GM12878 (cell line): ENCODE measurements at regions not wholly inside any gene's neighbourhood (a gene's known extent, or its start where the extent isn't known, plus 50 kb on each side); places are given as distances from the start of the nearest gene placed in this dataset.

Experiments used
- ATAC-seq: fragments of 200-7000 bp; cut with Tn5 transposase; 3 replicates; pipeline ENCODE4 v1.9.1; 2020; ENCODE audit warnings: mild to moderate bottlenecking, moderate library complexity
- BruUV-seq: library from RNA; stranded (reverse); fragments of 400-500 nt; replicated peaks from 2 replicates; lab custom pipeline; 2021; lab: Mats Ljungman, UMichigan
- CTCF ChIA-PET: fragments of 300-600 bp; sonication (Branson Sonifier 250); formaldehyde crosslinking; extraction: SDS; loops from one replicate; lab custom pipeline; 2021; ENCODE audit warnings: inconsistent platforms; lab: Yijun Ruan, JAX
- POLR2A ChIA-PET: fragments of 350-600 bp; formaldehyde crosslinking; extraction: SDS; loops from one replicate; lab custom pipeline; 2021; ENCODE audit warnings: inconsistent platforms; lab: Charles Lee
- RAD21 ChIA-PET: fragments of 300-600 bp; sonication (Branson Sonifier 250); formaldehyde crosslinking; loops from one replicate; lab custom pipeline; 2023; ENCODE audit warnings: antibody characterized with exemption; ENCODE audit not compliant: unreplicated experiment; lab: Charles Lee
- SMC1A ChIA-PET: fragments of 300-600 bp; sonication (Branson Sonifier 250); formaldehyde crosslinking; loops from one replicate; lab custom pipeline; 2023; ENCODE audit not compliant: unreplicated experiment, uncharacterized antibody; lab: Charles Lee
- DNase-seq: peaks from one replicate; pipeline ENCODE4 v3.0.0-alpha.2; 2011; ENCODE audit warnings: low read depth, low spot score
- FAIRE-seq: peaks from 3 replicates; lab custom pipeline; 2011; peaks lifted over from hg19 to GRCh38; lab: Jason Lieb, UNC
- H2AFZ ChIP-seq: 2 replicates; pipeline ENCODE4 v1.6.0; 2011; ENCODE audit warnings: low read depth, low read length, control low read depth; ENCODE audit not compliant: control insufficient read depth
- H3K27ac ChIP-seq: 2 replicates; pipeline ENCODE4 v1.5.1; 2011; ENCODE audit warnings: control low read depth; ENCODE audit not compliant: control insufficient read depth, insufficient read depth
- H3K27me3 ChIP-seq, 2 experiments: replicated peaks in 1 of 2; 2 replicates each; pipeline versions ENCODE4 v1.6.0 to v1.6.1; 2011; ENCODE audit warnings: low read length in 1 of 2; ENCODE audit not compliant: control insufficient read depth in 2 of 2, insufficient read depth in 2 of 2
- H3K36me3 ChIP-seq, 2 experiments: 2 replicates each; pipeline ENCODE4 v1.5.1; 2011; ENCODE audit warnings: low read length in 1 of 2; ENCODE audit not compliant: control insufficient read depth in 2 of 2, insufficient read depth in 2 of 2
- H3K4me1 ChIP-seq: 2 replicates; pipeline ENCODE4 v1.6.1; 2011; ENCODE audit warnings: mild to moderate bottlenecking, low read length, moderate library complexity, mixed read lengths; ENCODE audit not compliant: control insufficient read depth, insufficient read depth
- H3K4me2 ChIP-seq: 2 replicates; pipeline ENCODE4 v1.6.0; 2011; ENCODE audit warnings: control low read depth; ENCODE audit not compliant: control insufficient read depth, insufficient read depth
- H3K4me3 ChIP-seq: fragments of 200-600 bp; sonication (generic); 2 replicates; pipeline ENCODE4 v1.5.1; 2016
- H3K79me2 ChIP-seq: 2 replicates; pipeline ENCODE4 v1.6.0; 2011; ENCODE audit warnings: low read length; ENCODE audit not compliant: control insufficient read depth, insufficient read depth
- H3K9ac ChIP-seq: 2 replicates; pipeline ENCODE4 v1.8.0; 2011; ENCODE audit warnings: low read length, control low read depth, mixed read lengths; ENCODE audit not compliant: control insufficient read depth, insufficient read depth
- H3K9me3 ChIP-seq: replicated peaks from 3 replicates; pipeline ENCODE4 v1.5.1; 2011; ENCODE audit warnings: mild to moderate bottlenecking, low read length; ENCODE audit not compliant: control insufficient read depth, insufficient read depth
- H4K20me1 ChIP-seq: 2 replicates; pipeline ENCODE4 v1.6.0; 2011; ENCODE audit not compliant: control insufficient read depth, insufficient read depth
- ASH2L ChIP-seq: fragments of 300-600, 200-600 bp; sonication (generic); IDR thresholded peaks from 2 replicates; pipeline ENCODE4 v1.6.1; 2017; ENCODE audit warnings: low read depth, mild to moderate bottlenecking, borderline replicate concordance
- BRCA1 ChIP-seq: IDR thresholded peaks from 2 replicates; pipeline ENCODE4 v1.6.1; 2011; ENCODE audit warnings: low read depth, low read length, improper control_type of control experiment
- CBX3 ChIP-seq: fragments of 200-600 bp; sonication (generic); IDR thresholded peaks from 2 replicates; pipeline ENCODE4 v1.6.1; 2016; ENCODE audit warnings: low read depth, borderline replicate concordance
- EP300 ChIP-seq, 2 experiments: fragments of 150-350 bp in 1 of 2; IDR thresholded peaks; 2 replicates each; pipeline ENCODE4 v1.6.1; 2011 to 2012; ENCODE audit warnings: low read depth in 2 of 2, low read length in 2 of 2, borderline replicate concordance in 1 of 2, improper control_type of control experiment in 1 of 2, inconsistent platforms in 1 of 2; ENCODE audit not compliant: control insufficient read depth in 1 of 2
- FOXM1 ChIP-seq: IDR thresholded peaks from 2 replicates; pipeline ENCODE4 v1.6.1; 2012; ENCODE audit warnings: low read depth, mild to moderate bottlenecking, inconsistent platforms, low read length, moderate library complexity
- GATAD2B ChIP-seq: fragments of 450-650 bp; conservative IDR thresholded peaks from 2 replicates; pipeline ENCODE4 v1.6.1; 2017; ENCODE audit warnings: low read depth, mild to moderate bottlenecking, moderate library complexity
- IRF4 ChIP-seq: IDR thresholded peaks from 2 replicates; pipeline ENCODE4 v1.6.1; 2011; ENCODE audit warnings: low read depth, low read length
- LARP7 ChIP-seq: fragments of 450-650 bp; IDR thresholded peaks from 2 replicates; pipeline ENCODE4 v1.6.1; 2017; ENCODE audit warnings: mild to moderate bottlenecking
- MXI1 ChIP-seq: fragments of 150-350 bp; IDR thresholded peaks from 2 replicates; pipeline ENCODE4 v1.6.1; 2011; ENCODE audit warnings: low read depth, mild to moderate bottlenecking, inconsistent platforms, low read length, improper control_type of control experiment
- NBN ChIP-seq: fragments of 450-650 bp; IDR thresholded peaks from 2 replicates; pipeline ENCODE4 v1.6.1; 2016
- NR2C2 ChIP-seq: IDR thresholded peaks from 2 replicates; pipeline ENCODE4 v1.6.1; 2011; ENCODE audit warnings: borderline replicate concordance, low read depth; ENCODE audit not compliant: control insufficient read depth, insufficient read length
- NRF1 ChIP-seq: conservative IDR thresholded peaks from 2 replicates; pipeline ENCODE4 v1.6.1; 2011; ENCODE audit warnings: mild to moderate bottlenecking, low read depth, low read length, improper control_type of control experiment
- POLR2AphosphoS5 ChIP-seq: IDR thresholded peaks from 2 replicates; pipeline ENCODE4 v1.6.1; 2011; ENCODE audit warnings: mild to moderate bottlenecking, low read length, inconsistent platforms
- POU2F2 ChIP-seq: IDR thresholded peaks from 3 replicates; pipeline ENCODE4 v1.6.1; 2011; ENCODE audit warnings: low read depth, mild to moderate bottlenecking, low read length, borderline replicate concordance
- RAD51 ChIP-seq: fragments of 450-650 bp; IDR thresholded peaks from 2 replicates; pipeline ENCODE4 v1.6.1; 2016; ENCODE audit warnings: moderate library complexity, mild to moderate bottlenecking, inconsistent platforms
- STAT1 ChIP-seq: fragments of 450-650 bp; conservative IDR thresholded peaks from 2 replicates; pipeline ENCODE4 v1.6.1; 2014; ENCODE audit warnings: antibody characterized with exemption, mild to moderate bottlenecking
- TCF12 ChIP-seq: IDR thresholded peaks from 2 replicates; pipeline ENCODE4 v1.6.1; 2011; ENCODE audit warnings: low read depth, mild to moderate bottlenecking, low read length
- WRNIP1 ChIP-seq: IDR thresholded peaks from 2 replicates; pipeline ENCODE4 v1.6.1; 2011; ENCODE audit warnings: low read depth, low read length, improper control_type of control experiment, borderline replicate concordance
- WGBS: methylation state at CpG from one replicate; pipeline ENCODE4 v1.1.6; 2016; ENCODE audit warnings: low lambda C conversion rate; ENCODE audit not compliant: insufficient replicate concordance, insufficient coverage; ENCODE audit errors: missing lambda C conversion rate; 5-methylcytosine and 5-hydroxymethylcytosine counted together
- in situ Hi-C: fragments of 300-500 bp; cut with MboI; formaldehyde crosslinking; loops from 9 replicates; pipeline ENCODE4 v1.14.3; 2018; ENCODE audit warnings: mixed read lengths
- intact Hi-C: fragments of 100-400 bp; cut with micrococcal nuclease; formaldehyde crosslinking; loops from one replicate; pipeline ENCODE4 v1.14.2; 2022; ENCODE audit not compliant: unreplicated experiment
- TF ChIP-seq, protein P1 (sequence below): fragments of 450-650 bp; IDR thresholded peaks from 2 replicates; pipeline ENCODE4 v1.6.1; 2016; ENCODE audit warnings: mild to moderate bottlenecking

DNA sequence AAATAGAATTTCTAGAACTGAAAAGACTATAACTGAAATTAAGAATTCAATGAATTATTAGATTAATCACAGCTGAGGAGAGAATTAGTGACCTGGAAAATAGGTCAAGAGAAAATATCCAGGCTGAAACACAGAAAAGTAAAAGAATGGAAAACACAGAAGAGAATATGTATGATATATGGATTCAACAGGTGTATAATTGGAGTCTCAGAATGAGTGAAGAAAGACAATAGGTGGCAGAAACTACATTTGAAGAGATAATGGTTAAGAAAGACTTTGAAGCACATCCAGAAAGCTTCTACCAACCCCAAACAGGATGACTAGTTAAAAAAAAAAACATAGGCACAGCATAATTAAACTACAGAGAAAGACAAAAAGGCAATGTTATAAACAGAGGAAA lies 196.2 kb upstream of the ASCC3 start (continued):
- TF ChIP-seq GATAD2B (no peak), RAD51 (no peak), POLR2AphosphoS5 (no peak), STAT1 (no peak), BRCA1 (no peak), TCF12 (no peak), EP300 (IDR thresholded peaks at IDR 0.05; ENCODE audit: borderline replicate concordance in 1 of 2, control insufficient read depth in 1 of 2, low read depth in 2 of 2, low read length in 2 of 2) (no peak), FOXM1 (no peak), NBN (no peak)

DNA sequence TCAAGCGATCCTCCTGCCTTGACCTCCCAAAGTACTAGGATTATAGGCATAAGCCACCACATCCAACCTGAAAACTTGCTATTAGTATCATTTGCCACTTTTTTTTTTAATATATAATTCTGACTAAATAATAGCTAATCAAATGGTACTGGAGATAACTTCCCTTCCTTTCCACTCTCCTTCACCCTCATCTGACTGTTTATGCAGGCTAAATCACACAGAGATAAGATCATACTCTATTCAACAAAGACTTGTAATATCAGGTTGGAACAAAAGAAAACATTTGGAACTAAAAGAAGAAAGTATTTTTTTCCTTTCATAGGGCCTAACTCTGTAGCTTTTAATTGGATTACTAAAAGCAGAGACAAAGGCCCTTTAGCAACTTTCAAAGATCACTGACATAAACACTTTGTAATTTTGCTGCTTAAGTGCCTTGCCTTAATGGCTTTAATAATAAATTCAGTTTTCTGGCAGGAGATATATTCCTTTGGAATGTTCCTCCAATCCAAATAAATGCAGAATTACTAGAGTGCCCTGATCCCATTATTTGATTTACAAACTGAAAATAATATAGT lies 198.7 kb upstream of the ASCC3 start:
- intact Hi-C loops = no loop called here
- H3K4me2 ChIP-seq = no peak overlapping the region
- CTCF ChIA-PET = no interaction called here
- no peak for TF ChIP-seq POU2F2
- no peak for TF ChIP-seq ASH2L
- TF ChIP-seq LARP7 = no peak
- TF ChIP-seq IRF4 = no peak
- no peak for TF ChIP-seq WRNIP1
- no peak for TF ChIP-seq MXI1
- TF ChIP-seq TCF12 = no peak
- no peak for TF ChIP-seq NR2C2
- TF ChIP-seq CBX3 = no peak
- no peak for TF ChIP-seq NRF1
- TF ChIP-seq, protein P1, sequence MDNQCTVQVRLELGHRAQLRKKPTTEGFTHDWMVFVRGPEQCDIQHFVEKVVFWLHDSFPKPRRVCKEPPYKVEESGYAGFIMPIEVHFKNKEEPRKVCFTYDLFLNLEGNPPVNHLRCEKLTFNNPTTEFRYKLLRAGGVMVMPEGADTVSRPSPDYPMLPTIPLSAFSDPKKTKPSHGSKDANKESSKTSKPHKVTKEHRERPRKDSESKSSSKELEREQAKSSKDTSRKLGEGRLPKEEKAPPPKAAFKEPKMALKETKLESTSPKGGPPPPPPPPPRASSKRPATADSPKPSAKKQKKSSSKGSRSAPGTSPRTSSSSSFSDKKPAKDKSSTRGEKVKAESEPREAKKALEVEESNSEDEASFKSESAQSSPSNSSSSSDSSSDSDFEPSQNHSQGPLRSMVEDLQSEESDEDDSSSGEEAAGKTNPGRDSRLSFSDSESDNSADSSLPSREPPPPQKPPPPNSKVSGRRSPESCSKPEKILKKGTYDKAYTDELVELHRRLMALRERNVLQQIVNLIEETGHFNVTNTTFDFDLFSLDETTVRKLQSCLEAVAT = no peak
- TF ChIP-seq, all 136 proteins: peak for 0
- Histone ChIP-seq H3K9me3 (no peaks in the 10 kb centered on the region), H3K27ac (no peak overlapping the region), H2AFZ (no peak overlapping the region), H3K9ac (no peak overlapping the region), H4K20me1 (no peaks in the 10 kb centered on the region), H3K4me3 (no peak overlapping the region), H3K4me1 (no peaks in the 10 kb centered on the region), H3K79me2 (no peaks in the 10 kb centered on the region), H3K36me3 (no peaks in the 10 kb centered on the region), H3K27me3 (no peaks in the 10 kb centered on the region)
- no TSS peak for BruUV-seq
- ATAC-seq (no peak), FAIRE-seq (no peak), DNase-seq (no peak)
- ChIA-PET RAD21 (no interaction called here), POLR2A (no interaction called here), SMC1A (no interaction called here)
- 0% methylated on average over 1 of the region's 1 CpG for WGBS
- in situ Hi-C loops = no loop called here
